ENCODE measurements at regions not wholly inside any gene's neighbourhood (a gene's known extent, or its start where the extent isn't known, plus 50 kb on each side); places are given as distances from the start of the nearest gene placed in this dataset.

GRCh38 chr2:196380575-196380974, 209.2 kb upstream of the STK17B start:
- TF ChIP-seq, protein P1, sequence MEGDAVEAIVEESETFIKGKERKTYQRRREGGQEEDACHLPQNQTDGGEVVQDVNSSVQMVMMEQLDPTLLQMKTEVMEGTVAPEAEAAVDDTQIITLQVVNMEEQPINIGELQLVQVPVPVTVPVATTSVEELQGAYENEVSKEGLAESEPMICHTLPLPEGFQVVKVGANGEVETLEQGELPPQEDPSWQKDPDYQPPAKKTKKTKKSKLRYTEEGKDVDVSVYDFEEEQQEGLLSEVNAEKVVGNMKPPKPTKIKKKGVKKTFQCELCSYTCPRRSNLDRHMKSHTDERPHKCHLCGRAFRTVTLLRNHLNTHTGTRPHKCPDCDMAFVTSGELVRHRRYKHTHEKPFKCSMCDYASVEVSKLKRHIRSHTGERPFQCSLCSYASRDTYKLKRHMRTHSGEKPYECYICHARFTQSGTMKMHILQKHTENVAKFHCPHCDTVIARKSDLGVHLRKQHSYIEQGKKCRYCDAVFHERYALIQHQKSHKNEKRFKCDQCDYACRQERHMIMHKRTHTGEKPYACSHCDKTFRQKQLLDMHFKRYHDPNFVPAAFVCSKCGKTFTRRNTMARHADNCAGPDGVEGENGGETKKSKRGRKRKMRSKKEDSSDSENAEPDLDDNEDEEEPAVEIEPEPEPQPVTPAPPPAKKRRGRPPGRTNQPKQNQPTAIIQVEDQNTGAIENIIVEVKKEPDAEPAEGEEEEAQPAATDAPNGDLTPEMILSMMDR (IDR thresholded peaks at IDR 0.05): no peak
- TF ChIP-seq POLR2A (IDR thresholded peaks at IDR 0.05): no peak

All from thyroid gland (tissue), 4 donors.